ENCODE measurements at regions not wholly inside any gene's neighbourhood (a gene's known extent, or its start where the extent isn't known, plus 50 kb on each side); places are given as distances from the start of the nearest gene placed in this dataset.

DNA sequence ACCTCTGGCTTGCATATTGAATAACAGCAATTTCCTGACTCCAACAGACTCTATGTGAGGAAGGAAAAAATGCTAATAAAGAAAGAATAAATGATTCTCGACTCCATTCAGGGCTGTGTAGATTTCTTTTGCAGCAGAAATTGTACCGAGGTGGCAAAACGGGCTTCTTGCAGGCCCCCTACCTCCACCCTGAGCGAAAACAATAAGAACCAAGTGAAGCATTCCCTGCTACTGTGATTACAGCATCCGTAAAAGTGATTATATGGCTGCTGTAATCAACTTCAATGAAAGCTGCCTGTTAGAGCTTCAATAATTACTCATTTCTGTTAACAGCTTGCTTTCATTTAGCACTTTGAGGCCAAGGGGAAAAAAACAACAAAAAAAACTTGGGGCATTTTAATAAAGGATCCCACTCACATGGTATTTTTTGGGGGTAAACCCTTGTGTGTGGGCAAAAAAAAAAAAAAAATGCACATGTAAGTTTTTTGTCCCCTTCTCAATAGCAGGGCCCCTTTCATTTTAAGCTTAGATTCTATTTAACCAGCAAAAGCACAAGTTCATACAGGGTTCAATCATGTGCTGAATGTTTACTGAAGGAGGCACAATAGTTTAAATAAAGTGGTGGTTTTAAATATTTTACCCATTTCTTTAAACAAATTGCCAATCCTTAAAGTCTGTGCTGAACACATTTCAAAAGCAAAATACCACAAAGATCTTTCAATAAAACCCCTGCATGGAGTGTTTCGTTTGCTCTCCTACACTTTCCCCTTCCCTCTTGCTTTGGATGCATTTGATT lies 271.6 kb downstream of the LMO4 start:
- no peaks in the 10 kb centered on the region for H3K36me3 ChIP-seq (ENCODE audit: control insufficient read depth in 2 of 2, extremely low read depth in 1 of 2, insufficient read depth in 1 of 2, low read length in 1 of 2)
- ChIA-PET POLR2A (no interaction called here), CTCF (no interaction called here)
- Mint-ChIP-seq H3K27me3 (peaks cover 4 to 7% of the 10 kb centered on the region in 2 donors), H3K36me3 (no peaks in the 10 kb centered on the region), H3K27ac (no peak overlapping the region), H3K9me3 (peaks cover 0 to 3% (median 1%) of the 10 kb centered on the region in 3 donors), H3K4me3 (no peak overlapping the region), H3K4me1 (no peaks in the 10 kb centered on the region)
- WGBS (ENCODE audit: insufficient coverage), result 79% methylated on average over 4 of the region's 6 CpGs
- no peaks in the 10 kb centered on the region for H3K27me3 ChIP-seq (replicated peaks in 1 of 2; ENCODE audit: control insufficient read depth in 2 of 2, extremely low read depth in 1 of 2, insufficient read depth in 2 of 2, low read length in 1 of 2)
- H3K4me3 ChIP-seq (ENCODE audit: control insufficient read depth in 1 of 2, extremely low read depth in 1 of 2, low read length in 1 of 2), result no peak overlapping the region
- ATAC-seq (replicated peaks in 1 of 4) (no peak), DNase-seq (no peak)
- H3K27ac ChIP-seq (ENCODE audit: low read length), result no peak overlapping the region
- H3K9me3 ChIP-seq, result no peaks in the 10 kb centered on the region
- no peaks in the 10 kb centered on the region for H3K4me1 ChIP-seq (ENCODE audit: control insufficient read depth in 1 of 2, extremely low read depth in 1 of 2, insufficient read depth in 2 of 2, low read length in 2 of 2)

DNA sequence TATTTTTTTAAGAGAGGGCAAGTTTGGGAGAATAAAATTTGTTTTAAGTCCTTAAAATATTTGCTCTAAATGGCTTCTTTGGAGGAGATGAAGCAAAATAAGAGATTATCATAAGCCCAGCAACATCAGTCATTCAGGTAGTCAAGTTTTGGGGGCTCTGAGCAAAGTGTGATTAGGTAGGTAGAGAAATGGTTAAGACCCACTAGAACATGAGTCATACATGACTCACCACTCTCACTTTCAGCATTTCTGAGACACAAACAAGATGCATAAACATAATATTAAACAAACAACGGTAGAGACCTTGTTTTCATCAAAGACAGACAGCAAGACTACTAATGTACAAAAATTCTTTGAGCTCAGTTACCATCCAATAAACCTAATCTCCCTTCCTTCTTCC lies 272.2 kb downstream of the LMO4 start:
- Mint-ChIP-seq H3K36me3 (no peaks in the 10 kb centered on the region), H3K27me3 (peaks cover 7% of the 10 kb centered on the region in 2 donors), H3K27ac (no peak overlapping the region), H3K9me3 (peaks cover 0 to 4% (median 3%) of the 10 kb centered on the region in 3 donors), H3K4me1 (no peaks in the 10 kb centered on the region), H3K4me3 (no peak overlapping the region)
- no peak for DNase-seq
- Histone ChIP-seq H3K36me3 (ENCODE audit: control insufficient read depth in 2 of 2, extremely low read depth in 1 of 2, insufficient read depth in 1 of 2, low read length in 1 of 2) (no peaks in the 10 kb centered on the region), H3K27me3 (replicated peaks in 1 of 2; ENCODE audit: control insufficient read depth in 2 of 2, extremely low read depth in 1 of 2, insufficient read depth in 2 of 2, low read length in 1 of 2) (no peaks in the 10 kb centered on the region), H3K27ac (ENCODE audit: low read length) (no peak overlapping the region), H3K9me3 (no peaks in the 10 kb centered on the region), H3K4me3 (ENCODE audit: control insufficient read depth in 1 of 2, extremely low read depth in 1 of 2, low read length in 1 of 2) (no peak overlapping the region), H3K4me1 (ENCODE audit: control insufficient read depth in 1 of 2, extremely low read depth in 1 of 2, insufficient read depth in 2 of 2, low read length in 2 of 2) (no peaks in the 10 kb centered on the region)
- ATAC-seq (replicated peaks in 1 of 4), result no peak
- ChIA-PET CTCF (no interaction called here), POLR2A (no interaction called here)
- 75% methylated on average over 1 of the region's 1 CpG for WGBS (ENCODE audit: insufficient coverage)

DNA sequence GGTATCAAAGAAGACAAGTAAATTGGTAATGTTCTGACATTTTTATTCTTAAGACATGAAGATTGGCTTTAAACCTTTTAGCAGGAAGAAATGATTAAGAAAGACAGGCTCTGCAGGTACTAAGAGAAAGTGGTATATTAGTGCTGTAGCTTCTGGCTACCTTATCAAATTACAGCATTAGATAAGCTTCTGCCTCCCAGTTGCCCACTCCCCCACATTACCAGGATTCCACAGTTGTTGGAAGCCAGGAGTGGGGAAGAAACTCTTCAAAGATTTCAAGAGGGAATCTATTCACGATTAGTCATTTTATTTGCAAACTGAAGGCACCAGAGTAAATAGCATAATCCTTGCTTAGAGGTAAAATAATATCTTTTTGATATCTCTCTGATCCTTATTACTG lies 274.9 kb downstream of the LMO4 start:
- no peak overlapping the region for H3K27ac Mint-ChIP-seq
- H3K27ac ChIP-seq (ENCODE audit: low read length), result no peak overlapping the region

DNA sequence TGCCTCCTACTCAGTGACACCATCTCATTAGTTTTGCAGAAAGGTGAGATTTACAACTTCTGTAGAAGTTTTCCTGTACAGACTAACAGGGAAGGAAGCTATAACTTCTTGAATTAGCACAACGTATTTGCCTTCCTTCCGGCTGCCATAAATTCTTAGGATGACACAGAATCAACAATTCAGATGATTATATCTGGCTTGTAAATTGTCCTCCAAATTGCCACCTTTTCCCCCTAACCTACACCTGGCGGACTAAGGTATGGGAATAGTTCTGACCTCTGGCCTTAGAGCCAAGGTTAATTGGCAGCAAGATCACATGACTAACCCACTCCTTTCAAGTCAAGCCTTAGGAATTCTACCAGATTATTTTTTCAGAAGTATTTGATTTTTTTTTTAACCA lies 284.3 kb downstream of the LMO4 start:
- H3K36me3 ChIP-seq (ENCODE audit: control insufficient read depth in 2 of 2, extremely low read depth in 1 of 2, insufficient read depth in 1 of 2, low read length in 1 of 2), result no peaks in the 10 kb centered on the region
- no peak for DNase-seq
- ATAC-seq (replicated peaks in 1 of 4), result no peak
- no peaks in the 10 kb centered on the region for H3K9me3 ChIP-seq
- ChIA-PET POLR2A (no interaction called here), CTCF (no interaction called here)
- no peak overlapping the region for H3K4me3 ChIP-seq (ENCODE audit: control insufficient read depth in 1 of 2, extremely low read depth in 1 of 2, low read length in 1 of 2)
- H3K4me1 ChIP-seq (ENCODE audit: control insufficient read depth in 1 of 2, extremely low read depth in 1 of 2, insufficient read depth in 2 of 2, low read length in 2 of 2), result no peaks in the 10 kb centered on the region
- WGBS (ENCODE audit: insufficient coverage), result 71% methylated on average over 2 of the region's 3 CpGs
- no peaks in the 10 kb centered on the region for H3K27me3 ChIP-seq (replicated peaks in 1 of 2; ENCODE audit: control insufficient read depth in 2 of 2, extremely low read depth in 1 of 2, insufficient read depth in 2 of 2, low read length in 1 of 2)
- Mint-ChIP-seq H3K9me3 (no peaks in the 10 kb centered on the region), H3K4me1 (no peaks in the 10 kb centered on the region), H3K36me3 (no peaks in the 10 kb centered on the region), H3K27me3 (peaks cover 0 to 1% of the 10 kb centered on the region in 2 donors), H3K27ac (no peak overlapping the region), H3K4me3 (no peak overlapping the region)
- no peak overlapping the region for H3K27ac ChIP-seq (ENCODE audit: low read length)

More for the DNA sequence above, 274.9 kb downstream of the LMO4 start:
- H3K36me3 Mint-ChIP-seq, result no peaks in the 10 kb centered on the region
- DNase-seq (no peak), ATAC-seq (replicated peaks in 1 of 4) (no peak)
- no peaks in the 10 kb centered on the region for H3K27me3 ChIP-seq (replicated peaks in 1 of 2; ENCODE audit: control insufficient read depth in 2 of 2, extremely low read depth in 1 of 2, insufficient read depth in 2 of 2, low read length in 1 of 2)
- H3K4me1 Mint-ChIP-seq, result no peaks in the 10 kb centered on the region
- H3K4me3 Mint-ChIP-seq, result no peak overlapping the region
- no peaks in the 10 kb centered on the region for H3K36me3 ChIP-seq (ENCODE audit: control insufficient read depth in 2 of 2, extremely low read depth in 1 of 2, insufficient read depth in 1 of 2, low read length in 1 of 2)
- no peaks in the 10 kb centered on the region for H3K9me3 ChIP-seq
- WGBS (ENCODE audit: insufficient coverage), result no CpG with 5 or more reads among the region's 1 CpG
- H3K4me3 ChIP-seq (ENCODE audit: control insufficient read depth in 1 of 2, extremely low read depth in 1 of 2, low read length in 1 of 2), result no peak overlapping the region
- H3K4me1 ChIP-seq (ENCODE audit: control insufficient read depth in 1 of 2, extremely low read depth in 1 of 2, insufficient read depth in 2 of 2, low read length in 2 of 2), result no peaks in the 10 kb centered on the region
- H3K9me3 Mint-ChIP-seq, result peaks cover 0 to 9% (median 4%) of the 10 kb centered on the region in 3 donors
- peaks cover 7 to 12% of the 10 kb centered on the region in 2 donors for H3K27me3 Mint-ChIP-seq
- ChIA-PET POLR2A (no interaction called here), CTCF (no interaction called here)

DNA sequence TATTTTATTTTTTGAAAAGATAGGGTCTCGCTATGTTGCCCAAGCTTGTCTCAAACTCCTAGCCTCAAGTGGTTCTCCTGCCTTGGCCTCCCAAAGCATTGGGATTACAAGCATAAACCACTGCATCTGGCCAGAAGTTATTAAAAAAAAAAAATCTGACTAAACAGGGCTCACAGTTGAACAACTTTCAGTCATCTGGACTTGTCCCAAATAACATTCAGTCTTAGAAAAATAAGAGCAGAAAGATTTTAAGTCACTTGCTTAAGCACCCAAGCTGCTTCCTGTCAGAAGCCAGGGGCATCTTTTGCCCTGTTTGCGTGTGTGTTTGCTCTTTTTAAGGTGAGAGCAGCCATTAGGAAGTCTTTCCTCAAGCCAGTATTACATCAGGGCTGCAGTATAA lies 286.8 kb downstream of the LMO4 start:
- Histone ChIP-seq H3K36me3 (ENCODE audit: control insufficient read depth in 2 of 2, extremely low read depth in 1 of 2, insufficient read depth in 1 of 2, low read length in 1 of 2) (no peaks in the 10 kb centered on the region), H3K27ac (ENCODE audit: low read length) (no peak overlapping the region), H3K4me1 (ENCODE audit: control insufficient read depth in 1 of 2, extremely low read depth in 1 of 2, insufficient read depth in 2 of 2, low read length in 2 of 2) (no peaks in the 10 kb centered on the region), H3K27me3 (replicated peaks in 1 of 2; ENCODE audit: control insufficient read depth in 2 of 2, extremely low read depth in 1 of 2, insufficient read depth in 2 of 2, low read length in 1 of 2) (peaks cover 0 to 5% of the 10 kb centered on the region in 2 experiments), H3K9me3 (no peaks in the 10 kb centered on the region), H3K4me3 (ENCODE audit: control insufficient read depth in 1 of 2, extremely low read depth in 1 of 2, low read length in 1 of 2) (no peak overlapping the region)
- H3K36me3 Mint-ChIP-seq, result no peaks in the 10 kb centered on the region
- H3K27me3 Mint-ChIP-seq, result peaks cover 0 to 1% of the 10 kb centered on the region in 2 donors
- no peak overlapping the region for H3K4me3 Mint-ChIP-seq
- CTCF ChIA-PET, result no interaction called here
- no peaks in the 10 kb centered on the region for H3K4me1 Mint-ChIP-seq
- ATAC-seq (replicated peaks in 1 of 4) (no peak), DNase-seq (no peak)
- H3K27ac Mint-ChIP-seq, result no peak overlapping the region
- peaks cover 0 to 7% (median 6%) of the 10 kb centered on the region in 3 donors for H3K9me3 Mint-ChIP-seq
- WGBS (ENCODE audit: insufficient coverage), result 80% methylated on average over 1 of the region's 2 CpGs
- POLR2A ChIA-PET, result no interaction called here

DNA sequence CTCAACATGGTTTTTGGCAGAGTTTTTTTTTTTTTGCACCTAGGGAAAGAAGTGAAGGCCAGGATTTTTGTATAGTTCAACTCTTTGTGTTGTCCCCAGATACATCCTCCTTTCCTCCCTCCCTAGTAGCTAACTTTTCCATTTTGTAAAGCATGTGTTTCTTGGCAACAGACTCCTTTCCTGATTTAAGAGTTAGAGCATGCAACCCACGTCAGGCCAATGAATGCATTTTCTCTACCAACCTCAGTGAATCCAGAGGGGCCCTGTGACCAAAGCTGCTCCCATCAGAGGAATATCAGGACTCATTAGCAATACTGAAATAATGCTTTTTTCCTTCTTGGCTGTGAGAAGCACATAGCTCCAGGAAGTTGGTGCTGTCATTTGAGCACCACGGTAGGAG lies 287.2 kb downstream of the LMO4 start:
- Mint-ChIP-seq H3K27ac (no peak overlapping the region), H3K27me3 (peaks cover 0 to 1% of the 10 kb centered on the region in 2 donors), H3K4me3 (no peak overlapping the region), H3K36me3 (no peaks in the 10 kb centered on the region), H3K4me1 (no peaks in the 10 kb centered on the region), H3K9me3 (peaks cover 0 to 7% (median 6%) of the 10 kb centered on the region in 3 donors)
- DNase-seq, result no peak
- H3K27me3 ChIP-seq (replicated peaks in 1 of 2; ENCODE audit: control insufficient read depth in 2 of 2, extremely low read depth in 1 of 2, insufficient read depth in 2 of 2, low read length in 1 of 2), result peaks cover 0 to 5% of the 10 kb centered on the region in 2 experiments
- no peaks in the 10 kb centered on the region for H3K4me1 ChIP-seq (ENCODE audit: control insufficient read depth in 1 of 2, extremely low read depth in 1 of 2, insufficient read depth in 2 of 2, low read length in 2 of 2)
- POLR2A ChIA-PET, result no interaction called here
- no peak overlapping the region for H3K4me3 ChIP-seq (ENCODE audit: control insufficient read depth in 1 of 2, extremely low read depth in 1 of 2, low read length in 1 of 2)
- H3K9me3 ChIP-seq, result no peaks in the 10 kb centered on the region
- H3K36me3 ChIP-seq (ENCODE audit: control insufficient read depth in 2 of 2, extremely low read depth in 1 of 2, insufficient read depth in 1 of 2, low read length in 1 of 2), result no peaks in the 10 kb centered on the region
- CTCF ChIA-PET, result interaction anchor here in 1 of 2 donors (0.8 kb wide), 1 partner anchor 30 kb away, joined by 3 read pairs; no protein-coding TSS in a partner anchor
- WGBS (ENCODE audit: insufficient coverage), result 20% methylated on average over 1 of the region's 2 CpGs
- no peak for ATAC-seq (replicated peaks in 1 of 4)
- no peak overlapping the region for H3K27ac ChIP-seq (ENCODE audit: low read length)
